ENCODE measurements at regions not wholly inside any gene's neighbourhood (a gene's known extent, or its start where the extent isn't known, plus 50 kb on each side); places are given as distances from the start of the nearest gene placed in this dataset.
"Not testable (repeated sequence)": the region's sequence is repeated elsewhere in the genome, so short reads cannot be mapped to it uniquely, and the experiment has no call there.

- DNase-seq (ENCODE audit: low read depth): no peak
Measured at GRCh38 chr5:30498972-30499371, 694.5 kb upstream of the CDH6 start.

DNA sequence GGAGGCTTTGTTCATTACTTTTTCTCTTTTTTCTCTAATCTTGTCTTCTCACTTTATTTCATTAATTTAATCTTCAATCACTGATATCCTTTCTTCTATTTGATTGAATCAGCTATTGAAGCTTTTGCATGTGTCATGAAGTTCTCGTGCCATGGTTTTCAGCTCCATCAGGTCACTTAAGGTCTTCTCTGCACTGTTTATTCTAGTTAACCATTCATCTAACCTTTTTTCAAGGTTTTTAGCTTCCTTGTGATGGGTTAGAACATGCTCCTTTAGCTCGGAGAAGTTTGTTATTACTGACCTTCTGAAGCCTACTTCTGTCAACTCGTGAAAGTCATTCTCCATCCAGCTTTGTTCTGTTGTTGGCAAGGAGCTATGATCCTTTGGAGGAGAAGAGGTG is 695.0 kb upstream of the CDH6 start:
- not testable (repeated sequence) for DNase-seq (ENCODE audit: low read depth)

- not testable (repeated sequence) for DNase-seq (ENCODE audit: low read depth)
Measured at GRCh38 chr5:30494113-30494512, 699.4 kb upstream of the CDH6 start.

GRCh38 chr5:30479104-30479503 is 714.4 kb upstream of the CDH6 start:
- DNase-seq (ENCODE audit: low read depth): no peak

GRCh38 chr5:30475429-30475828 is 718.1 kb upstream of the CDH6 start:
- DNase-seq (ENCODE audit: low read depth): no peak

- DNase-seq (ENCODE audit: low read depth): no peak
Measured at GRCh38 chr5:30469691-30470090, 723.8 kb upstream of the CDH6 start.

DNA sequence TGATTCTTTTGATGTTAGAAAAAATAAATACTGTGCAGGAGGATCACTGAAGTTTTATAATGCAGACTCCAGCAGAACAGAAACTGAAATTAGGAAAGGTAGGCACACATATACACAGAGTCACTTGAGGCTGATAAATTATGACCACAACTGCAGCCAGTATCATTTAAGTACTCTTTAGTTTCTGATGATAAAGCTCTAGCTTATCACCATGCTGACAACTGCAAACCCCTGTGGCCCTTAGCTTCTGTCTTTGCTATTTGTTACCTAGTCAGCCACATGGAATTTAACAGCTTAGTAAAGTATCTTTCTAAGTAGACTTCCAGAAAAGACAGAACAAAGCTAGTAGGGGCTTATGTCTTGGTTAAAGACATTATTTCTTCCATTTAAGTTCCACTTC is 734.8 kb upstream of the CDH6 start:
- no peak for DNase-seq (ENCODE audit: low read depth)

DNA sequence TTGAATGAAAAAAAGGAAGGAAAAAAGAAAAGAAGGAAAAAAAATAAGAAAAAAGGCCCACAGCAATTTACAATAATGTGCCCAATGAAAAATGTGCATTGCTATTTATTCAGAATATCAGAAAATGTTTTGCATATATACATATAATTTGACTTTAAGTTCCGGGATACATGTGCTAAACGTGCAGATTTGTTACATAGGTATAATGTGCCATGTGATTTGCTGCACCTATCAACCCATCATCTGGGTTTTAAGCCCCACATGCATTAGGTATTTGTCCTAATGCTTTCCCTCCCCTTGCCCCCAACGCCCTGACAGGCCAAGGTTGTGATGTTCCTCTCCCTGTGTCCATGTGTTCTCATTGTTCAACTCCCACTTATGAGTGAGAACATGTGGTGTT is 738.0 kb upstream of the CDH6 start:
- DNase-seq (ENCODE audit: low read depth): not testable (repeated sequence)

GRCh38 chr5:30453168-30453567 is 740.3 kb upstream of the CDH6 start:
- no peak for DNase-seq (ENCODE audit: low read depth)

GRCh38 chr5:30450153-30450552 is 743.3 kb upstream of the CDH6 start:
- DNase-seq (ENCODE audit: low read depth): no peak

- DNase-seq (ENCODE audit: low read depth): no peak
Measured at GRCh38 chr5:30447431-30447830, 746.1 kb upstream of the CDH6 start.

- no peak for DNase-seq (ENCODE audit: low read depth)
Measured at GRCh38 chr5:30446456-30446855, 747.0 kb upstream of the CDH6 start.

DNA sequence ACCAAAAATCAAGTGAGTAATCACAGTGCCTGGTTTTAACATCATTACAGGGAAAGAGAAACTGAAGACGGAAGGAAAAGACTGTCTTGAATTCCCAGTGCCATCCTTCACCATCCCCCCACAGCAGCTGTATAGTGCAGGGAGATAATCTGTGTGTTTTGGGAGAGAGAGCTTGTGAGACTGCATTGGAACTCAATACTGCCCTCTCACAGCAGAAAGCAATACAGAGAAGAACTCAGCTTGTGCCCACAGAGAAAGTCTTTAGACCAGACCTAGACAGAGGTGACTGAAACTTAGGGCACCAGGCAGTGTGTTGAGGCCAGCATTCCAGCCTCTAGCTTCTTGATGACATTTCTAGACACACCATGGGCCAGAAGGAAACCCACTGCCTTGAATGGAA is 754.7 kb upstream of the CDH6 start:
- no peak for DNase-seq (ENCODE audit: low read depth)

GRCh38 chr5:30436691-30437090 is 756.8 kb upstream of the CDH6 start:
- DNase-seq (ENCODE audit: low read depth): no peak

GRCh38 chr5:30428866-30429407 is 764.5 kb upstream of the CDH6 start:
- DNase-seq (ENCODE audit: low read depth): not testable (repeated sequence)

DNA sequence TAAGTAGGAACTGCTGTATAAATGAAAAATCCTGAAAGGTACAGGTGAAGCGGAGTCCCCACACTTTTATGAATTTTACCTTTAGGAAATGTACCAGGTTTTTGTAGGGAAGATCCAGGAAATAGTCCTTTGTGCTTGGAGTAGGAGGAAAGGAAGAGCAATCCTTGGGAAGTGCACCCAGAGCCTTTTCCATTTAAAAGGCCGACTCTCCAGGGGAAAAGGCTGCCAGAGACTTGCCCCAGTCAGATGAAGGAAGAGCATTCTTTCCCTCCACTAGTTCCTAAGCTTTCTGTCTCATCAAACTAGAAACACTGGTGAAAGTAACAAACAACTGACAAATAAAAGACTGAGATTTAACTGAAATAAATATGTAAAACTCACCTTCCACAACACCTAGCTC is 779.4 kb upstream of the CDH6 start:
- DNase-seq (ENCODE audit: low read depth): no peak

DNA sequence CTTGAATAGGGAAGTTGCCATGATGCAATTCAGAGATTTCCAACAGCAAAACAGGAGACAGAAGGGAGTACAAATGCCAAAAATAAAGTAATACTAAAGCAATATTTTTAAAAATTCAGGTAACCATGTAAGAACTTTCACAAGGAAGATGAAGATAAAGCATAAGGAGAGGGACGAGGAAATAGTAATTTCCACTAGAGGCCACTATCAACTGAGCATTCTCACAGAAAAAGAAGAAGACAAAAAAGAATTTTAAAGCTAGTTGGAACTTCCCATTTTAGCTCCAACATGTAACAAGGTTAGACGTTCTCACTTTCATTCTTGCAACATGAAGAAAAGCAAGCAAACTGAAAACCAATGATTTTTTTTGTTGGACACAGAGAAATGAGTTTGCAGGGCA is 779.9 kb upstream of the CDH6 start:
- no peak for DNase-seq (ENCODE audit: low read depth)

GRCh38 chr5:30405821-30406220 is 787.7 kb upstream of the CDH6 start:
- no peak for DNase-seq (ENCODE audit: low read depth)

GRCh38 chr5:30401479-30402058 is 791.9 kb upstream of the CDH6 start:
- DNase-seq (ENCODE audit: low read depth): no peak

DNA sequence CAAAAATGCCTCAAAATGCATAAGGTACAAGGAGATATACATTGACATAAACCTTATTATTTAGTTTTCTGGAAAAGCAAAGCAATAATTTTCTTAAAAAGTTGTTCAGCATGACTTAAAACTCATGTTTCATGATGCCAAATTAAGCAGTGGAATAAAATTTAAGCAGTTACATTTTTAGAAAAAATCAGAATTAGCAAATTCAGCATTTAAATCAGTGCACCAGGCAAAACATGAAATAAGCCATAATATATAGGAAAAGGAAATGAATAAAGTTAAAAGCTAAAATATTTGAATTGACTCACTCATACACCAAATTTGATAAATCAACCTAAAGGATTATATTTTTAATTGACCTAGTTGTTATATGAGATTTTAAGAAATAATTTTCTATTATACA is 795.1 kb upstream of the CDH6 start:
- DNase-seq (ENCODE audit: low read depth): no peak

GRCh38 chr5:30392897-30393296 is 800.6 kb upstream of the CDH6 start:
- no peak for DNase-seq (ENCODE audit: low read depth)

DNA sequence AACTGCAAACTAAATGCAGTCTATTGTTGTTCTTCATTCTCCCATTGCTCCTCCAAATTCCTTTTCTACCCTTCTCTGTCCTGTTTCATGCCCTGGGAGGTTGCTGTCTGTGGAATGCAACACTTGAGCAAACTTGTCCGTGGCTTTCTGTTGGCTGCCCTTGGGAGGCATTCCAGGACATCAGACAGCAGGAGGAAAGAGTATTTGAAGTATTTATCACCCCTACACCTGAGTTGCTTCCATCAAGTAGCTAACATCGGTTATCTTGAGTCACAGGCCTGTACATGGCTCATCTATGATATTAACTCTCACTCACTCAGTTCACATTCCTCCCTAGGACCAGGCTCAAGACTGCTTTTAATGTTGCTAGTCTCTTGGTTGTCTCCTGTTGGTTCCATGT is 803.4 kb upstream of the CDH6 start:
- no peak for DNase-seq (ENCODE audit: low read depth)

GRCh38 chr5:30387974-30388632 is 805.4 kb upstream of the CDH6 start:
- DNase-seq (ENCODE audit: low read depth): no peak

GRCh38 chr5:30385754-30386153 is 807.7 kb upstream of the CDH6 start:
- DNase-seq (ENCODE audit: low read depth): no peak

All from forelimb muscle (tissue), 1 donor.